GM19351 (cell line): ENCODE measurements at regions not wholly inside any gene's neighbourhood (a gene's known extent, or its start where the extent isn't known, plus 50 kb on each side); places are given as distances from the start of the nearest gene placed in this dataset.
A peak's percentile ranks its signal among the peaks of the same experiment; 100 is the strongest.

Experiments used
- ATAC-seq: cut with Tn5 transposase; IDR thresholded peaks from one replicate; pipeline ENCODE4 v1.9.1; 2021; ENCODE audit warnings: mild to moderate bottlenecking, moderate library complexity; ENCODE audit not compliant: unreplicated experiment

- no peak for ATAC-seq
These were observed 127.0 kb downstream of the PRELID2 start for GRCh38 chr5:145708169-145708568.

DNA sequence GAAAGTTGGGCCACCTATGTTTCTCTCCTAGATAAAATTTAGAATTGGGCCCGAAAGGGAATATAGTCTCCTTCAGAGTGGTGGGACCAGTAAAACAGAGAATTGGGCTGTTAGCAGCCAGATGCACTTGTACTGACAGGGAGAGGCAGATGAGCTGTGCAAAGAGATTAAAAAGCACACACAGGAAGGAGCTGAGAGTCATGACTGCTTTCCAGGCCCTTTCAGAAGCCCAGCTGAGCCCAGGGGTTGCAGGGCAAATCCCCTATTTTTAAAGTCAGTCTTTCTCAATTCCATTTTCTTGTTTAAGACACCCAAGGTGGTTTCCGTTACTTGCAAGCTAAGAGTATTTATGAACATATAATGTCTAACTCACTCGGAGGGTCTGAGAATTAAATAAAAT lies 130.4 kb downstream of the PRELID2 start:
- no peak for ATAC-seq

DNA sequence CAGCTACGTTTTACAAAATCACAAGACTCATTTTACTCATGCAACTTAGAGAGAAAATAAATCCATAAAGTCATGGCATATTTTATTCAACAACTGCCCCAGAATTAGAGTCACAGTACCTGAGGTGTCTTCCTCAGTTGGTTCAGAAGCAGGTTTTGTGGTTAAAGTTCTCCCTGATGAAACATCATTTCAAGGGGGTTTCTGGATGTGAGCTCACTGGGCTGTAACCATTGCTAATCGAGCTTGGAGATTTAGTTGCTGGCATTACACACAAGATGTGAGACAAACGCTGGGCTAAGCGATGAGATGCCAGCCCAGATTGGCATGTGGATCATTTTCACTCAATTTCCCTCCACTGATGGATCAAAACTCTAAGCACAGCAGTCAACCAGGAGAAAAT lies 131.3 kb downstream of the PRELID2 start:
- no peak for ATAC-seq

DNA sequence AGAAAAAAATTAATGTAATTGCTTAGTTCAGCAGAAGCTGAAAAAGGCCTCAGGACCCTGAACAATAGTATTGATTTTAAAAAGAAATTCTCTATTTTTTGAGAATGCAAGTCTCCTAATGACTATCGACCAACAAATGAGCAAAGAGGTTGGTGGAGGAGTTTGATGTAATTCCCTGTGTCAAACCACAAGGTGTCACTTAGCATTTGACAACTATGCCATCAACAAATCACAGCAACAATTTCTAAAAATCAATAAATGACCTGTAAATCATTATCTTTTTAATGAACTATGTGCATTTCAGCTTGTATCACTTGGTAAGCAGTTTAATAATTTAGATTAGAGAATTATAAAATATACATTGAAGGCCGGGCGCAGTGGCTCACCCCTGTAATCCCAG lies 133.7 kb downstream of the PRELID2 start:
- ATAC-seq = no peak

GRCh38 chr5:145699846-145700245 lies 135.3 kb downstream of the PRELID2 start:
- ATAC-seq = no peak

GRCh38 chr5:145697251-145697990 lies 137.7 kb downstream of the PRELID2 start:
- peak; percentile 91 for ATAC-seq

GRCh38 chr5:145689235-145689634 lies 145.9 kb downstream of the PRELID2 start:
- peak; percentile 92 for ATAC-seq

GRCh38 chr5:145687943-145688342 lies 147.2 kb downstream of the PRELID2 start:
- ATAC-seq = no peak

- ATAC-seq = no peak
These were observed 149.7 kb downstream of the PRELID2 start for GRCh38 chr5:145685417-145685816.

- no peak for ATAC-seq
These were observed 151.7 kb downstream of the PRELID2 start for GRCh38 chr5:145683431-145683830.

DNA sequence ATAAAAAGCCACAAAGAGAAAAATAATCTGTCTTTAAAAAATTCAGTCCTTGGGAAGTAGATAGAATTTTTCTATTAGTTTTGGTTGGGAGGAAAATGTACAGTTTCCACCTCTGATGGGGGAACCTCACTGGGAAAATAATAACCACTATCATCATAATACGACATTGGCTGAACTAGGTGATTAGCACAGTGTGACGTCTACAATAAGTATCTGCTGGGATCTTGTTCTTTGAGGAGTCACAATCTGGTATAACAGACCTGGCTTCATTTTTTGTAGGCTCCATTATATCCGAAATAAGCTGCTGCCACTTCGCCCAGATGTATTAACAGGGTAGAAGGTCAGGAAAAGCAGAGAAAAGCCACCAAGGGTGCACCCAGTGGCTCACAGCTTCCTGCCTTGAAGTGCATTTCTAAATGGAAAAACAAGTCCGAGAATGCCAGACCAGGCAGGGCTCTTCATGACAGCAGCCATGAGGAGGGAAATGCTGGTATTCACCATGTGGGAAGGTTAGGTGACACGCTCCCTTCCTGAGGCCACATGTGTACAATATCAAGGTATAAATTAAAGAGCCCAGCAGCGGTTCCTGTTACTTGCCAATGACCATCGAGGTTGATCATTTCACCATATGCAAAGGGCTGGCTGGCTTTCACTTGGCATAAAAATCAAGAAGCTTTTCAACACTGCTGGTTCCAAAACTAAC lies 152.8 kb downstream of the PRELID2 start:
- ATAC-seq = no peak

GRCh38 chr5:145681686-145682085 lies 153.5 kb downstream of the PRELID2 start:
- peak; percentile 100 for ATAC-seq

GRCh38 chr5:145681216-145681615 lies 153.9 kb downstream of the PRELID2 start:
- no peak for ATAC-seq

GRCh38 chr5:145680767-145681166 lies 154.4 kb downstream of the PRELID2 start:
- no peak for ATAC-seq

- ATAC-seq = peak; percentile 31
These were observed 155.0 kb downstream of the PRELID2 start for GRCh38 chr5:145680169-145680568.

- ATAC-seq = no peak
These were observed 156.9 kb downstream of the PRELID2 start for GRCh38 chr5:145678255-145678654.

- no peak for ATAC-seq
These were observed 161.4 kb downstream of the PRELID2 start for GRCh38 chr5:145673786-145674185.

GRCh38 chr5:145668714-145669113 lies 166.4 kb downstream of the PRELID2 start:
- no peak for ATAC-seq

- no peak for ATAC-seq
These were observed 167.4 kb downstream of the PRELID2 start for GRCh38 chr5:145667742-145668141.

GRCh38 chr5:145666591-145666990 lies 168.6 kb downstream of the PRELID2 start:
- no peak for ATAC-seq

DNA sequence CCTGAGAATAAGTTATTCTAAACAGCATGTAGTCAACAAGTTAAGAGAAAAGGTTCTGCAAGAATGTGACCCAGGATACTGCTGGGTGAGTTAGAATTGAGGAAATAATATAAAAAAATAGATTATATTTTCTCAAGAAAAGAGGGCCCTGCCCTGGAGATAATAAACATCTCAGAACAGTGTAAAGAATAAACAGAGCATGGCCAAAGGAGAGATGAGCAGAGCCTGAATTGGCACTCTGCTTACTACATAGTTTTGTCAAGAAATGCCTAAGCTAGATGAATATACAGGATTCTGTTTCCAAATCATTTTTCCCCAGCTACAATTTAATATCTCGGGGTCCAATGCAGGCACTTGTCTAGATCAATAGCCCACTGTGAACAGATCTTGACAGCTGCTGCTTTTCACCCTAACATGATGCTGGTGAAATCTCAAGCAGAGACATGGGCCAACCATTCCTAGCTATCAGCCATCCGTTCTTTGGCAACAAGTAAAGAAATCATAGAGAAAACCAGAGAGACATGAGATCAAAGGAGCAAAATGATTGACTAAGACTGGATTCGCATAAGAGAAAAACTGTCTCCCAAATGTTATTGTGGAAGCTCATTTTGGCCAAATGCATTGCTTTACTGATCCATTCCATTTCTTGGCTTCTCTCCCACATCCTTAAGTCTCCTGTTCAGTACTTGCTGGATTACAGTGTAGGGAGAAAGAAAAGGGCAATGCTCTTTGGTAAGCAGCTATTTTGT lies 173.2 kb downstream of the PRELID2 start:
- ATAC-seq = no peak
